Stimulated activated CD8-positive, alpha-beta memory T cell treated with anti-CD3 and anti-CD28 coated beads, Interleukin-12 subunit alpha, Interleukin-12 subunit beta, amount 100 ng/mL, for 4 hours (primary cell): ENCODE measurements at regions not wholly inside any gene's neighbourhood (a gene's known extent, or its start where the extent isn't known, plus 50 kb on each side); places are given as distances from the start of the nearest gene placed in this dataset.

Experiments
- DNase-seq: peaks from one replicate; pipeline ENCODE4 v3.0.0-alpha.2; 2020; ENCODE audit warnings: low read depth

- no peak for DNase-seq
These were observed 117.1 kb downstream of the TBXT start for GRCh38 chr6:166050559-166050958.

- no peak for DNase-seq
These were observed 120.7 kb downstream of the TBXT start for GRCh38 chr6:166046982-166047381.

- DNase-seq = no peak
These were observed 121.4 kb downstream of the TBXT start for GRCh38 chr6:166046226-166046625.

DNA sequence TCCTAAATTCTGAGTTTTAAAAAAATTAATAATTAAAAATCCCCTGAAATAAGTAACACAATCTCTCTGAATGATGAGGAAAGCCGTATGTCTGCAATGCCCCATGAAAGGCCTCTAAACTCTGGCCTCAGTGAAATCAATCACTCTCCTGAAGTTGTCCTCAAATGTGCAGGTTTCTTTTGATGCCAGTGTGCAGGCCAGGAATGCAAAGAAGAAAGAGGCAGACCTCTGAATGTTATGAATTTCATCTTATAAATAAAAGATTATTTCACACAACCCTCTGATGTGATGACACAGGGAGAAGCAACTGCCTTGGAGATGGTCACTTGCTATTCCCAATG is 121.8 kb downstream of the TBXT start:
- DNase-seq = no peak

DNA sequence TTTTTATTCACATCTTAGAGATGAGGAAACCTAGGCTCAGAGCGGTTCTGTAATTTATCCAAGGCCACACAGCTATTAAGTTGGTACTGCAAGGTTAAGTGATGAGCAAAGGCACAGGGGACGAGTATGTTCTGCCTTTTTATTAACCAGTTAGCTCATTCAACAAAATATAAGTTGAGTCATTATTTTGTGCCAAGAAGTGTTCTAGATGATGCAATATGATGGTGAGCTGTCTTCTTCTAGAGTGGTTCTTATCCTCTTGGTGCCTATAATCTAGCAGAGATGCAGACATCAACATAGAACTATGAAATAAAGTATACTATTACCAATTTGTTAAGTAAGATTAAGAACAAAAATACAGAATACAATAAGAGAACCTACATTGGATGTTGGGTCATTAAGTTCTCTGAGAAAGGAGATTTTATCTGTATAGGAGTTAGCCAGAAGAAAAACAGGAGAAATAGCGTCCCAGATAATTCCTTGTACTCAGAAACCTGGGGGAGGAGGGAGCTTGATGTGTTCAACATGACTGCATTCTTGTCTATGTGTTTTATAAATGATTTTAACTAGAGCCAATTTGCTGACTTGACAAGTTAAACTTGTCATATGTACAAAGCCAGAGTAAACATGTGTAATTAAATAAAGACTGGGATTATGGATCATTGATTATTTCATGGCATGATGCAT is 122.3 kb downstream of the TBXT start:
- DNase-seq = no peak

- no peak for DNase-seq
These were observed 126.4 kb downstream of the TBXT start for GRCh38 chr6:166041277-166041676.

GRCh38 chr6:166040292-166040691 is 127.4 kb downstream of the TBXT start:
- DNase-seq = no peak

DNA sequence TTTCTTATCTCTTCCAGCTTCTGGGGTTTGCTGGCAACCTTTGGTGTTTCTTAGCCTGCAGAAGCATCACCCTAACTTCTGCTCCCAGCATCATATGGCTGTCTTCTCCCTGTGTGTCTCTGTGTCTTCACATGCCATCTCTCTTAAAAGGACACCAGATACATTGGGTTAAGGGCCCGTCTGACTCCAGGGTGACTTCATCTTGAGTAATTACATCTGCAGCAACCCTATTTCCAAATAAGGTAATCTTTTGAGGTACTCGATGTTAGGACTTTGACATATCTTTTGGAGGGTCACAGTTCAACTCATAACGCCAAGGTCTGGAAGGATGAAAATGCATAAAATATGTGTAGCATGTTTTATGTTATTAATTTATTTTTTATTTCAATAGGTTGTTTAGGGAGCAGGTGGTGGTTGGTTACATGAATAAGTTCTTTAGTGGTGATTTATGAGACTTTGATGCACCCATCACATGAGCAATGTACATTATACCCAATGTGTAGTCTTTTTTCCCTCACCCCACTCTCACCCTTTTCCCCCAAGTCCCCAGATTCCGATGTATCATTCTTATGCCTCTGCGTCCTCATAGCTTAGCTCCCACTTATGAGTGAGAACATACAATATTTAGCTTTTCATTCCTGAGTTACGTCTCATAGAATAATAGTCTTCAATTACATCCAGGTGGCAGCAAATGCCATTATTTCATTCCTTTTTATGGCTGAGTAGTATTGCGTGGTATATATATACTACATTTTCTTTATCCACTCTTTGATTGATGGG is 131.1 kb downstream of the TBXT start:
- no peak for DNase-seq

GRCh38 chr6:166032366-166033200 is 135.1 kb downstream of the TBXT start:
- no peak for DNase-seq

- DNase-seq = no peak
These were observed 136.4 kb downstream of the TBXT start for GRCh38 chr6:166031275-166031674.

DNA sequence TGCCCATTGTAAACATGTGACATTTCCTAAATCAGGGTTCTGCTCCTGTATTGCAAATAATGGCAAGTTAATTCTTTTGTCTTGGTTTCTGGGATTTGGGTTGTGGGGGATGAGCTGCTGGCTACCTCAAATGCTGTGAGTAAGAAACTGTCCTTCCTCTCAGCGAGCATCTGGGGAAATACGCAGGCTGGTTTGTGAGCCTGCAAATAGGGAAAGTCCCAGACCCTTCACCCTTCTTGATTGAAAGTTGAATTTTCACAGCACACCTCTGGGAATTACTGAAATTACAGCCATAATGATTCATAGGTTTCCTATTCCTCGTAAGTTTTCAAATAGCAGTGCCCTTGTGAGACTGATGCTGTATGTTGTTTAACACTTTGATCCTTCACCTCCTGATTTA is 138.1 kb downstream of the TBXT start:
- no peak for DNase-seq

DNA sequence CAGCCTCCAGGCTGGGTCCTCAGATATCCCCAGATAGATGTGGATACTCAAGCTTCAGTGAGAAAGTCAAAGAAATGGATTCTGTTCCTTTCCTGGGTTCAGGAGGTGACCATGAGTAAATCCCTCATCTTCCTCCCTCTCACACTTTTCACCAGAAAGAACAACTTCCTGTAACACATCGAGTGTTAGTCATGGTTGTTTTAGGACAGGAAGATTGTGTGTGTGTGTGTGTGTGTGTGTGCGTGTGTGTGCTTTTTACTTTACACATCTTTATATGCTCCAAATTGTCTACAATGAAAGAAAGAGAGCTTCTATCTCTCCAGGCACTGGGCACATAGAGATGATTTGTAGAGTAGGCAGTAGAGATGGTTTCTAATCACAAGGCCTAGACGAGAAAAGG is 139.9 kb downstream of the TBXT start:
- no peak for DNase-seq

DNA sequence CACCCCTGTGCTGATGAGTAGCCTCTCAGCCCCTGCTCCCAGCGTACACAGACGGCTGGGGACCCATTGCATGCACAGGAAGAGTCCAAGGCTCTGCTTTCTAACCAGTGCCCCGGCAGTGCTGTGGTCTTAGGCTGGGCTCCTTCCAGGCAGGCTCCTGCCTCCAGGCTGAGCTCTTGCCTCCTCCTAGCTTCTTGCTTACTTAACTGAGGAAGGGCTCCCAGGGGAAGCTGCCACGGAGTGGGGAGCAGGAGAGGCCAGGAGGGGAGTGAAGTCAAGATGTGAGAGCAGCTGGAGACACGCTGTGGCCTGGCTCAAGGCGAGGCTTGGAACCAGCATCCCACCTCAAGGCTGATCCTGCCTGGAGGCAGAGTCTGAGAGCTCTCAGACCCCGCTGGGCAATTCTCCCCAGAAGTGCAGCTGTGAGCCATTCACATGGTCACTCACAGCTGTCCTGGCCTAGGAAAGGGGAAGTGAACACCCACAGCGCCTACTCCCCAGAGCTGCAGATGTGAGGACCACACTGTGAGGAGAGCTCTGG is 141.0 kb downstream of the TBXT start:
- no peak for DNase-seq

GRCh38 chr6:166025149-166025898 is 142.3 kb downstream of the TBXT start:
- DNase-seq = no peak

DNA sequence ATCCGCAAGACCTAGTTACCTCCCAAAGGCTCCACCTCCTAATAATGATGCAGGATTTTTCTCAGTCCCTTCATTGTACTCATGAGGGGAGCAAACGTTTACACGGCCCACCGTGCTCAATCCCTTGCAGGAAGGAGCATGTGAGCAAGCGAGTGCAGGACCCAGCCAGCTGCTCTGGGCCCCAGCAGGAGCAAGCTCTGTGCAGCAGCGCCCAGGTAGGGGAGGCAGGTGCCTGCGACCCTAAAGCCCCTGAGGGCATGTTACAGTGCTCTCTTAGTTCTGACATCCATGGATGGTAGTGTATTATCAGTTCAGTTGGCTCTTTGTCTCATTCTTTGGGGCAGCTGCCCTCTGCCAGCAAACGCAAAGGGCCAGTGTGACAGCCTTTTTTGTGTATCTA is 143.4 kb downstream of the TBXT start:
- no peak for DNase-seq

GRCh38 chr6:166023273-166023989 is 144.2 kb downstream of the TBXT start:
- no peak for DNase-seq

- no peak for DNase-seq
These were observed 146.2 kb downstream of the TBXT start for GRCh38 chr6:166021429-166021828.

GRCh38 chr6:166019214-166019613 is 148.4 kb downstream of the TBXT start:
- DNase-seq = no peak

DNA sequence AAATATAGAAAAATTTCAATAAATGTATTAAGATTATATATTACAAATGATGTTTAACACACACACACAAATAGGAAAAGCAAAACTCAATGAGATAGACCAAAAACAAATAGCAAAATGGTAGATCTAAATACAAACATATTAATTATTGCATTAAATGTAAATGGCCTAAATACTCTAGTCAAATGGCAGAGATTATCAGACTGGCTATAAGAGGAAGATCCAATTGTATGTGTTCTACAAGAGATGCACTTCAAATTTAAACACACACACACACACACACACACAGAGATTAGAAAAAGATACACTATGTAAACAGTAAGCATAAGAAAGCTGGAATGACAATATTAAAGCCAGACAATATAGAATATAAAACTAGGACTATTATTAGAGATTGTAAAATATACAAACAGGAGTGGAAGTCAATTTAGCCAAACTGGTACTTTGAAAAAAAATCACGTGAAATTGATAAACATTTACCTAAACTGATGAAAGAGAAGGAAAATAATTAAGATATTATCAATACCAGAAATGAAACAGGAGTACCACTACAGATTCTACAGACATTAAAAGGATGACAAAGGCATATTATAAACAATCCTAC is 150.5 kb downstream of the TBXT start:
- DNase-seq = no peak

DNA sequence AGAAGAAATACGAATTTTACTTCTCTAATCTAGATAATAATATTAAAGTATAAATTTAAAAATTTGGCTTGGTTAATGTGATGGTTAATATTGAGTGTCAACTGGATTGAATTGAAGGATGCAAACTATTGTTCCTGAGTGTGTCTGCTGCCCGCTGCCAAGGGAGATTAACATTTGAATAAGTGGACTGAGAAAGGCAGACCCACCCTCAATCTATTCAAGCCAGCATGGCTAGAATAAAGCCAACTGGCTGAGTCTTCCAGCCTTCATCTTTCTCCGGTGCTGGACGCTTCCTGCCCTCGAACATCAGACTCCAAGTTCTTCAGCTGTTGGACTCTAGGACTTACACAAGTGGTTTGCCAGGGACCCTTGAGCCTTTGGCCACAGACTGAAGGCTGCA is 152.7 kb downstream of the TBXT start:
- DNase-seq = no peak
